SU-DHL-6 (cell line): ENCODE measurements at regions not wholly inside any gene's neighbourhood (a gene's known extent, or its start where the extent isn't known, plus 50 kb on each side); places are given as distances from the start of the nearest gene placed in this dataset.

Source experiments
- EZH2phosphoT487 ChIP-seq: fragments of 200-600 bp; sonication (generic), shearing (Covaris generic); conservative IDR thresholded peaks from 2 replicates; pipeline ENCODE4 v1.6.1; 2018; ENCODE audit warnings: mild to moderate bottlenecking, antibody characterized with exemption, low read length, moderate library complexity, mixed read lengths
- TF ChIP-seq, protein P1 (sequence below): fragments of 200-600 bp; sonication (generic); IDR thresholded peaks from one replicate; pipeline ENCODE4 v1.5.1; 2017; ENCODE audit warnings: antibody characterized with exemption, mild to moderate bottlenecking, low read length, moderate library complexity; ENCODE audit not compliant: insufficient read depth, poor library complexity, severe bottlenecking

DNA sequence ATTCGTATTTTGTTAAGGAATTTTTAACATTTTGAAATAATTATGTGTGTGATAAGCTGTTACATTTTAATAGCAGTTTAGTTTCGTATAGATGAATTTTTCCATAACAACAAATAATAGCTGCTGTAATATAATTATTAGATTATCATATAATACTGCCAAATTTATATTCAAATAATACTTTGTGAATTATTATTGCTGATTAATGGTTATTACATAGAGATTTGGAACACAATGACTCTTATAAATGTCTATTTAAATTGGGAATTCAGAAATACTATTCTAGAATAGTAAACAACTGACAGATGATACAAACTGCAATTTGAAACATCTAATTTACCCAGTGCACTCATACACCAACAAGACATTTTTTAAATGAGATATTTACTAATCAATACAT, 73.2 kb upstream of the NEK7 start:
- TF ChIP-seq, protein P1, sequence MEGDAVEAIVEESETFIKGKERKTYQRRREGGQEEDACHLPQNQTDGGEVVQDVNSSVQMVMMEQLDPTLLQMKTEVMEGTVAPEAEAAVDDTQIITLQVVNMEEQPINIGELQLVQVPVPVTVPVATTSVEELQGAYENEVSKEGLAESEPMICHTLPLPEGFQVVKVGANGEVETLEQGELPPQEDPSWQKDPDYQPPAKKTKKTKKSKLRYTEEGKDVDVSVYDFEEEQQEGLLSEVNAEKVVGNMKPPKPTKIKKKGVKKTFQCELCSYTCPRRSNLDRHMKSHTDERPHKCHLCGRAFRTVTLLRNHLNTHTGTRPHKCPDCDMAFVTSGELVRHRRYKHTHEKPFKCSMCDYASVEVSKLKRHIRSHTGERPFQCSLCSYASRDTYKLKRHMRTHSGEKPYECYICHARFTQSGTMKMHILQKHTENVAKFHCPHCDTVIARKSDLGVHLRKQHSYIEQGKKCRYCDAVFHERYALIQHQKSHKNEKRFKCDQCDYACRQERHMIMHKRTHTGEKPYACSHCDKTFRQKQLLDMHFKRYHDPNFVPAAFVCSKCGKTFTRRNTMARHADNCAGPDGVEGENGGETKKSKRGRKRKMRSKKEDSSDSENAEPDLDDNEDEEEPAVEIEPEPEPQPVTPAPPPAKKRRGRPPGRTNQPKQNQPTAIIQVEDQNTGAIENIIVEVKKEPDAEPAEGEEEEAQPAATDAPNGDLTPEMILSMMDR: no peak
- no peak for TF ChIP-seq EZH2phosphoT487
